Trophoblast cell (in vitro differentiated cells and primary cell): ENCODE measurements at regions not wholly inside any gene's neighbourhood (a gene's known extent, or its start where the extent isn't known, plus 50 kb on each side); places are given as distances from the start of the nearest gene placed in this dataset.

ENCODE experiments used
- DNase-seq, 2 donors: peaks; one replicate each; pipeline ENCODE4 v3.0.0-alpha.2; 2016
- H2AFZ ChIP-seq: 2 replicates; pipeline ENCODE4 v1.6.1; 2013; ENCODE audit warnings: low read length, moderate library complexity, mild to moderate bottlenecking; ENCODE audit not compliant: insufficient read depth, poor library complexity
- H2AK5ac ChIP-seq: 2 replicates; pipeline ENCODE4 v1.6.1; 2013; ENCODE audit warnings: mild to moderate bottlenecking, low read length
- H2BK120ac ChIP-seq: 2 replicates; pipeline ENCODE4 v1.6.1; 2013; ENCODE audit warnings: low read length, mild to moderate bottlenecking, moderate library complexity; ENCODE audit not compliant: insufficient read depth, poor library complexity
- H2BK12ac ChIP-seq: 2 replicates; pipeline ENCODE4 v1.6.1; 2013; ENCODE audit warnings: mild to moderate bottlenecking, low read length, moderate library complexity
- H2BK5ac ChIP-seq: 2 replicates; pipeline ENCODE4 v1.6.1; 2013; ENCODE audit warnings: low read length, low read depth, moderate library complexity, mild to moderate bottlenecking; ENCODE audit not compliant: poor library complexity
- H3K14ac ChIP-seq: 2 replicates; pipeline ENCODE4 v1.6.1; 2013; ENCODE audit warnings: mild to moderate bottlenecking, low read length
- H3K18ac ChIP-seq: 2 replicates; pipeline ENCODE4 v1.6.1; 2013; ENCODE audit warnings: mild to moderate bottlenecking, low read length
- H3K23ac ChIP-seq: 2 replicates; pipeline ENCODE4 v1.6.1; 2013; ENCODE audit warnings: low read length
- H3K27ac ChIP-seq: 2 replicates; pipeline ENCODE4 v1.5.1; 2013; ENCODE audit warnings: low read depth, mild to moderate bottlenecking, inconsistent platforms, low read length, moderate library complexity
- H3K27me3 ChIP-seq: 2 replicates; pipeline ENCODE4 v1.6.1; 2013; ENCODE audit warnings: inconsistent platforms, mild to moderate bottlenecking, low read length, moderate library complexity; ENCODE audit not compliant: insufficient read depth
- H3K36me3 ChIP-seq, 2 experiments: 1 replicate in 1 of 2; 2 replicates in 1 of 2; pipeline ENCODE4 v1.6.1; 2013; ENCODE audit warnings: low read length in 2 of 2, mild to moderate bottlenecking in 2 of 2, moderate library complexity in 1 of 2; ENCODE audit not compliant: insufficient read depth in 2 of 2, control insufficient read depth in 1 of 2
- H3K4ac ChIP-seq: 2 replicates; pipeline ENCODE4 v1.6.1; 2013; ENCODE audit warnings: low read depth, mild to moderate bottlenecking, low read length, moderate library complexity
- H3K4me1 ChIP-seq, 2 experiments: 1 replicate in 1 of 2; 2 replicates in 1 of 2; pipeline ENCODE4 v1.6.1; 2013; ENCODE audit warnings: low read length in 2 of 2, mild to moderate bottlenecking in 2 of 2, moderate library complexity in 1 of 2; ENCODE audit not compliant: insufficient read depth in 2 of 2, control insufficient read depth in 1 of 2
- H3K4me2 ChIP-seq: 2 replicates; pipeline ENCODE4 v1.6.1; 2013; ENCODE audit warnings: inconsistent platforms, mild to moderate bottlenecking, low read length, moderate library complexity
- H3K4me3 ChIP-seq: 2 replicates; pipeline ENCODE4 v1.5.1; 2013; ENCODE audit warnings: mild to moderate bottlenecking, low read depth, low read length, inconsistent platforms
- H3K79me1 ChIP-seq: one replicate; pipeline ENCODE4 v1.6.1; 2013; ENCODE audit warnings: low read length
- H3K79me2 ChIP-seq: 2 replicates; pipeline ENCODE4 v1.6.1; 2013; ENCODE audit warnings: low read length, mild to moderate bottlenecking; ENCODE audit not compliant: control insufficient read depth, insufficient read depth, poor library complexity
- H3K9ac ChIP-seq: 2 replicates; pipeline ENCODE4 v1.6.1; 2013; ENCODE audit warnings: mild to moderate bottlenecking, low read length
- H3K9me3 ChIP-seq: 2 replicates; pipeline ENCODE4 v1.6.1; 2013; ENCODE audit warnings: low read depth, mild to moderate bottlenecking, control low read depth, inconsistent platforms, low read length; ENCODE audit not compliant: insufficient read depth
- H4K12ac ChIP-seq: 2 replicates; pipeline ENCODE4 v1.6.1; 2013; ENCODE audit warnings: low read depth, mild to moderate bottlenecking, low read length, moderate library complexity
- H4K8ac ChIP-seq: 2 replicates; pipeline ENCODE4 v1.6.1; 2013; ENCODE audit warnings: low read depth, mild to moderate bottlenecking, low read length, moderate library complexity
- H4K91ac ChIP-seq: one replicate; pipeline ENCODE4 v1.6.1; 2013; ENCODE audit warnings: low read depth, mild to moderate bottlenecking, low read length, moderate library complexity
- WGBS: extraction: QIAGEN DNeasy Blood & Tissue Kit; methylation state at CpG from one replicate; pipeline ENCODE4 v1.1.7; 2013; ENCODE audit warnings: missing lambda C conversion rate; ENCODE audit not compliant: insufficient read length, insufficient coverage; ENCODE audit errors: extremely low coverage; 5-methylcytosine and 5-hydroxymethylcytosine counted together

DNA sequence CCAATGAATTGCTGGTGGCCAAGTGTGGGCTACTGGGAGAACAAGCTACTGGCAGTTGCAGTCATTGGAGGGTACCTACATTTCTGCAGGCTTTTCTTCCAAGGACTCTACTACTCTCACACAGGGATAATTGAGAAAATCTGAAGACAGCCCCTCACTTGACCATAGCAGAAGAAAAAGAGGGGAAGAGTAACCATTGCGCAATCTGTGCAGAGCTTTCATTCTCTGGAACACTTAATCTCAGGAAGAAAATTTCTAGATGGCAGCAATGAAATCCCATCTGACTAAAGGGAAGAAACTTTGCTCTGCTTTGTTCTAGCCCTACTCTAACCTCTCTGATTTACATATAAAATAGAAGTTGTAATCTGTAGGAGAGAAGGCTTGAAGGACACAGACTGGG lies 1239.6 kb upstream of the SORCS1 start:
- H4K12ac ChIP-seq = no peak overlapping the region
- no peak overlapping the region for H3K14ac ChIP-seq
- WGBS = no CpG with 5 or more reads among the region's 1 CpG
- no peak for DNase-seq
- H2AK5ac ChIP-seq = no peak overlapping the region
- H4K91ac ChIP-seq = no peak overlapping the region
- no peak overlapping the region for H2BK5ac ChIP-seq
- H3K18ac ChIP-seq = no peak overlapping the region
- no peak overlapping the region for H4K8ac ChIP-seq
- H2BK120ac ChIP-seq = no peak overlapping the region
- H3K79me2 ChIP-seq = no peaks in the 10 kb centered on the region
- H3K9ac ChIP-seq = no peak overlapping the region
- H3K4me1 ChIP-seq = no peaks in the 10 kb centered on the region
- no peak overlapping the region for H3K27ac ChIP-seq
- H2BK12ac ChIP-seq = no peak overlapping the region
- H3K4ac ChIP-seq = no peak overlapping the region
- no peak overlapping the region for H3K4me3 ChIP-seq
- no peaks in the 10 kb centered on the region for H3K27me3 ChIP-seq
- no peaks in the 10 kb centered on the region for H3K9me3 ChIP-seq
- no peak overlapping the region for H3K4me2 ChIP-seq
- H3K79me1 ChIP-seq = no peaks in the 10 kb centered on the region
- H3K36me3 ChIP-seq = no peaks in the 10 kb centered on the region
- no peak overlapping the region for H2AFZ ChIP-seq
- no peak overlapping the region for H3K23ac ChIP-seq

- Histone ChIP-seq H3K79me2 (no peaks in the 10 kb centered on the region), H3K27ac (no peak overlapping the region), H3K4me2 (no peak overlapping the region), H2BK5ac (no peak overlapping the region), H3K9ac (no peak overlapping the region), H3K9me3 (no peaks in the 10 kb centered on the region), H3K4me1 (no peaks in the 10 kb centered on the region), H3K23ac (no peak overlapping the region), H3K27me3 (no peaks in the 10 kb centered on the region), H4K8ac (no peak overlapping the region), H4K91ac (no peak overlapping the region), H4K12ac (no peak overlapping the region), H2BK12ac (no peak overlapping the region), H2AK5ac (no peak overlapping the region), H2BK120ac (no peak overlapping the region), H3K36me3 (no peaks in the 10 kb centered on the region), H3K79me1 (no peaks in the 10 kb centered on the region), H3K18ac (no peak overlapping the region), H3K4me3 (no peak overlapping the region), H3K4ac (no peak overlapping the region), H2AFZ (no peak overlapping the region), H3K14ac (no peak overlapping the region)
- no CpG with 5 or more reads among the region's 4 CpGs for WGBS
- no peak for DNase-seq
Measured at GRCh38 chr10:108399465-108399864, 1235.0 kb upstream of the SORCS1 start.

- H4K8ac ChIP-seq = no peak overlapping the region
- no peak overlapping the region for H2BK12ac ChIP-seq
- no peaks in the 10 kb centered on the region for H3K36me3 ChIP-seq
- H4K12ac ChIP-seq = no peak overlapping the region
- H3K9ac ChIP-seq = no peak overlapping the region
- no peak overlapping the region for H4K91ac ChIP-seq
- H3K4ac ChIP-seq = no peak overlapping the region
- H3K4me2 ChIP-seq = no peak overlapping the region
- no peaks in the 10 kb centered on the region for H3K9me3 ChIP-seq
- WGBS = no CpG with 5 or more reads among the region's 1 CpG
- no peaks in the 10 kb centered on the region for H3K4me1 ChIP-seq
- H3K27me3 ChIP-seq = no peaks in the 10 kb centered on the region
- no peak overlapping the region for H2BK120ac ChIP-seq
- H3K79me2 ChIP-seq = no peaks in the 10 kb centered on the region
- no peak overlapping the region for H2BK5ac ChIP-seq
- H3K4me3 ChIP-seq = no peak overlapping the region
- H3K23ac ChIP-seq = no peak overlapping the region
- H3K14ac ChIP-seq = no peak overlapping the region
- H3K18ac ChIP-seq = no peak overlapping the region
- H3K79me1 ChIP-seq = no peaks in the 10 kb centered on the region
- H3K27ac ChIP-seq = no peak overlapping the region
- no peak for DNase-seq
- H2AFZ ChIP-seq = no peak overlapping the region
- no peak overlapping the region for H2AK5ac ChIP-seq
Measured at GRCh38 chr10:108393089-108393488, 1228.6 kb upstream of the SORCS1 start.

GRCh38 chr10:108392286-108392685 lies 1227.8 kb upstream of the SORCS1 start:
- Histone ChIP-seq H3K27ac (no peak overlapping the region), H4K8ac (no peak overlapping the region), H2BK5ac (no peak overlapping the region), H2BK12ac (no peak overlapping the region), H4K91ac (no peak overlapping the region), H3K4me1 (no peaks in the 10 kb centered on the region), H2AFZ (no peak overlapping the region), H3K79me1 (no peaks in the 10 kb centered on the region), H3K4me3 (no peak overlapping the region), H3K4me2 (no peak overlapping the region), H3K9me3 (no peaks in the 10 kb centered on the region), H2BK120ac (no peak overlapping the region), H3K27me3 (no peaks in the 10 kb centered on the region), H3K14ac (no peak overlapping the region), H3K79me2 (no peaks in the 10 kb centered on the region), H3K36me3 (no peaks in the 10 kb centered on the region), H4K12ac (no peak overlapping the region), H3K4ac (no peak overlapping the region), H2AK5ac (no peak overlapping the region), H3K23ac (no peak overlapping the region), H3K9ac (no peak overlapping the region), H3K18ac (no peak overlapping the region)
- peak in 1 of 2 donors; percentile 53 for DNase-seq
- no CpG with 5 or more reads among the region's 1 CpG for WGBS
